IPS-NIHi11 (cell line): ENCODE measurements at regions not wholly inside any gene's neighbourhood (a gene's known extent, or its start where the extent isn't known, plus 50 kb on each side); places are given as distances from the start of the nearest gene placed in this dataset.
A peak's percentile ranks its signal among the peaks of the same experiment; 100 is the strongest.

Source experiments
- DNase-seq: peaks from one replicate; pipeline ENCODE4 v3.0.0; 2012; ENCODE audit warnings: mixed read lengths, low spot score

GRCh38 chr14:105844047-105844630 is 317.8 kb downstream of the TMEM121 start:
- no peak for DNase-seq

- no peak for DNase-seq
Measured at GRCh38 chr14:105844810-105845724, 318.7 kb downstream of the TMEM121 start.

DNA sequence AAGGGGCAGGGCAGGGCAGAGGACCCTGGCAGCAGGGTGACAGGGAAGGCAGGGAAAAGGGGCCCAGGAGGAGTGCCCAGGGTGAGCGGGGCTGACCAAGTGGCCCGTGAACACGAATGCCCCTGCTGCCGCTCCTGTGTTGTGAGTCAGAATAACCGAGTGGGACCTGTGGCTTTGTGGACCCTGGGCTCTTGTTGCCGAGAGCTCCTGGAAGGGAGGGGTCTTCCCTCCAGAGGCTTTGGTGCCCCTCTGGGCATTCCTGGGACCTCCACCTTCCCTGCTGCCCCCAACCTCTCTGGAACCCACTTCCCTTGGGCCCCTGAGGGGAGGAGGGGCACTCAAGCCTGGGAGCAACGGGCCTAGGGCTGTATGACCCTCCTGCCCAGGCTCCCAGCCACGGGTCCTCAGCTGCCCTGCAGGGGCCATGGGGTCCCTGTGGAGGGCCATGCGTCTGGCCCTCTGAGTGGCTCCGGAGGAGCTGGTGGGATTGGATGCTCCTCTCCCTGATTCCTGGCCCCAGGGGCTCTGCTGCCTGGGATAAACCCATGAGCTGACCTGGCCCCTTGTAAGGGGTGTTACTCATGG is 319.4 kb downstream of the TMEM121 start:
- DNase-seq: no peak

DNA sequence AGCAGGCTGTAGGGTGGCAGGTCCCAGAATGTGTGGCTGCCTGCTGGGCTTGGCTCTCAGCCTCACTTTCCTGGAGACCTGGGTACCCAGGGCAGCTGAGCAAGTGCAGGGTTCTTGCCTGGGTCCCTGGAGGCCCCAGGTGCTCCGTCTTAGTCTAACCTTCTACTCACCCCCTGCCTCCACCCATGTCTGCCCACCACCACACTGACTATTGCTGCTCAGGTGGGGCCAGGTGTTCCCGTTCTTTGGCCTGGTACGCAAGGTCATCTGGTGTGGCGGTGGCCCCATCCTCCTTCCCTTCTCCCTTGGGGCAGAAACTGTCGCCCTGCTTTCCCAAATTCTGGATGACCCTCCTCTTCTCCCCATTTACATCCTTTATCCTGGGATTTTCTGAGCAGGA is 319.9 kb downstream of the TMEM121 start:
- no peak for DNase-seq

- DNase-seq: no peak
Measured at GRCh38 chr14:105847400-105847799, 321.0 kb downstream of the TMEM121 start.

- no peak for DNase-seq
Measured at GRCh38 chr14:105848570-105848969, 322.2 kb downstream of the TMEM121 start.

DNA sequence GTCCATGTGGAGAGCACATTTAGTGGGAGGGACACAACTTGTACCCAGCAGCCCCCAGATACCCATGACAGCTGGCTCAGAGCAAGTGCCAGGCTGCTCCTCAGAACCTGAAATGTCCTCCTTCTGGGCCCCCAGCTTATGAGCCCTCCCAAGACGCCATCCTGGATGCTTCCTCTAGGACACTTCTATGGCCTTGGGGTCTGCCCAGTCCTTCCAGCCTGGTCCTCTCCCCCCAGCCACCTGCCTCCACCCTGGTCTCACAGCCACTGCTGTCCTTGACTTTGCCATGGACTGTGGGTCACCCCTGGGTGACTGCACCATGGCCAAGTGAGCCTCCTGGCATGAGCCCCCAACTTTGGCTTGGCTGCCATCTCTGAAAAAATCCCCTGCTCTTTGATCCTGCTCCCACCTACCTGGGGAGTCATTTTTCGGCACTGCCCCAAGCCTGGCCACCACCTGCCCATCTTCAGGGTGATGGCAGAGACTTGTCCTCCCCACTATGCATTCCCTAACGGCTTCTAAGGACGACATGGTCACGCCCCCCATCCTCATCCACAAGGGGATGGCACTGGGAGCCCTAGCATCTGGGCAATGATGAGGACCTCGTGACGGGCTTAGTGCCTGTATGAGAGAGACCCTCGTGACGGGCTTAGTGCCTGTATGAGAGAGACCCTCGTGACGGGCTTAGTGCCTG is 323.7 kb downstream of the TMEM121 start:
- DNase-seq: no peak

DNA sequence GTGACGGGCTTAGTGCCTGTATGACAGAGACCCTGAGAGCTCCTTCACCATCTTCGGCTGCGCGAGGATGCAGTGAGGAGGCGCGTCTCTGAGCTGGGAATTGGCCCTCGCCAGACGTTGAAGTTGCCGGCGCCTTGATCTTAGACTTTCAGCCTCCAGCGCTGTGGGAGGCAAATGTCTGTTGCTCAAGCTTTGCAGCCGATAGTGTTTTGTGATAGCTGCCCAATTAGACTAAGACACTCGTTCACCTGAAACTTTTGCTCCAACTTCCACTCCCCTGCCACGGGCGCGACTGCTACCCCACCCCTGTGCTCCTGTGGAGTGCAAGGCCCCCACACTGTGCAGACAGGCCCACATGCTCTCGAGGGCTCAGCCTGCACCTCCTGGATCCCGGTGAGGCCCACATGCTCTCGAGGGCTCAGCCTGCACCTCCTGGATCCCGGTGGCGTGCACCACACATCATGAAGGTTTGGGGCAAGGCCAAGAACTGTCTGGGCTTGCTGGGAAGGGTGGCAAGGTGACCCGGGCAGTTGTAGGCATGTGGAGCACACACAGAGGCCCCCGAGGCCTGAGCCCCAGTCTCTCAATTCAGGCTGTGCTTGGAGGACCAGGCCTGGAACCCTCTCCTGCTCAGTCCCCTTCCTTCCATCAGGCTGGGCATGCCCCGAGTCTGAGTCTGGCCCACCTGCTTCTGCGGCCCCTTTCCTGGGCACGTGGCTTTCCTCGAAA is 324.6 kb downstream of the TMEM121 start:
- no peak for DNase-seq

DNA sequence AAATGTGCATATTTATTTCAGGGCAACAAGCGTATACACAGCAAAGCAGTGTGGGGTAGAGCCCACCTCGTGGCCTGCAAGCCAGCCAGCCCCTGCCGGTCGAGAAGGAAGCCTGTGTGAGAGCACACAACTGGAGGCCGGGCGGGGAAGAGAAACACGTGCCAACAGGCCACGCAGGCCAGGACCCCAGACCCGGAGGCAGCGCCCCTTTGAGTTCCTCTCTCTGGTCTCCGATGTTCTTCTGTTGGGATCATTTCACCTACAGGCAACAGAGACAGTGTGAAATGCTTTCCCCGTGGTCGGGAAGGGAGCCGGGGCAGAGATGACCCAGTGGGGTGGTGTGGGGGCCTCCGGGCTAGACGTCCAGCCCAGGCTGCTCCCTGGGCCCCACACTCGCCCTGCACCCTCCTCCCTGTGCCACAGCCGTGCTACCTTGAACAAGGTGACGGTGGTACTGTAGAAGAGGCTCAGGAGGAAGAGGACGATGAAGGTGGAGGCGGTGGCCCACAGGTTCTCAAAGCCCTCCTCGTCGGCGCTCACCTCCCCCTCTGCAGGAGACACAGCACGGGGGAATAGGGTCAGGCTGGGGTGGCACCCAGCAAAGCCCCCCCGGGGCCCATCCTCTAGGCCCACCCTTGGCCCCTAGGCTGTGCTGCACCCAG is 325.5 kb downstream of the TMEM121 start:
- peak; percentile 6 for DNase-seq

DNA sequence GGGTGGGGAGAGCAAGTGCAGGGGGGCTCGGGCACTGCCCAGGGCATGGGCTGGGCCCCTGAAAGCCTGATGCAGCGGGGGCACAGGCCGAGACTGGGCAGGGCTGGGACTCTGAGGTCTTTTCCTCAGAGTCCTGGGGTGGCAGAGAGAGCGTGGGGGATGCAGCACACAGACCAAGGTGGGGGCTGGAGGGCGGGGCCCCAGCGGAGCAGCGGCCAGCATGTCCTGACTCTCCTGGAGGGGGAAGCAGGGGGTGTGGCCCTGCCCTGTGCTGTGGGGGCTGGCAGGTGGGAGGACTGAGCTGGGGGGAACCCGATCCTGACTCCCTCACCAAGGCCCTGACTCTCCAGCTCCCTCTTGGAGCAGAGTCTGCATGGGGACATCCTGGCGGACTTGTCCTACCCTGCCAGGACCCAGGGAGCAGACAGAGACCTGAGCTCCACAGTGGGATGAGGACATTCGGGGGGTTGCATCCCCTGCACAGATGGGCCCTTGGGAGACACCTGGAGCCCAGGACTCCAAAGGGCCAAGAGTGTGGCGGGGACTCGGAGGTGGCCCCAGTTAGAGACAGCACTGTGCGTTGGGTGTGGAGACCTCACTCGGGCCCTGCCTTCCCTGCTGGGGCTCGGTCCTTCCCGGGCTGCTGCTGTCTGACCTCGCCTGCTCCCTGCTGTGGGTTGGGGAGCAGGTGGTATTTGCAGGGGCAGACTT is 326.1 kb downstream of the TMEM121 start:
- peak; percentile 10 for DNase-seq

- no peak for DNase-seq
Measured at GRCh38 chr14:105853089-105853906, 326.9 kb downstream of the TMEM121 start.

DNA sequence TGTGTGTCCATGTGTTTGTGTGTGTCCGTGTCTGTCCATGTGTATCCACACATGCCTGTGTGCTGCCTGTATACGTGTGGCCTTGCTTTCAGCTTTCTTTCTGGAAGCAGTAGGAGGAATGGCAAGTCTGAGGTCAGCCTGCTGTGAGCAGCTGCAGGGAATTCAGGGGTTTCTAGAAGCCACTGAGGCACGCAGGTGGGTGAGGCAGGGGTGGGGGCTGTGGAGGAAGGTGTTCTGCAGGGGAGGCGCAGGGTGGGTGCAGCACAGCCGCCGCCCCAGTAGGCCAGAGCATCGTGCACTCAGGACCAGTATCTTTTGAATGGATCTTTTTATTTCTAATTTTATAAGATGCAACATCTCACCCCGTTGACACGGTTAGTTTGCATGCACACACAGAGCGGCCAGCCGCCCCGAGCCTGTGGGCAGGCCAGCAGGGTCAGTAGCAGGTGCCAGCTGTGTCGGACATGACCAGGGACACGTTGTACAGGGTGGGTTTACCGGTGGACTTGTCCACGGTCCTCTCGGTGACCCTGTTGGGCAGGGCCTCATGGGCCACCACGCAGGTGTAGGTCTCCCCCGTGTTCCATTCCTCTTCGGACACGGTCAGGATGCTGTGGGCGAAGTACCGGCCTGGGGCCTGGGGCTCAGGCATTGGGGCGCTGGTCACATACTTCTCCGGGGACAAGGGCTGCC is 327.7 kb downstream of the TMEM121 start:
- DNase-seq: no peak

- DNase-seq: no peak
Measured at GRCh38 chr14:105854600-105855245, 328.3 kb downstream of the TMEM121 start.

DNA sequence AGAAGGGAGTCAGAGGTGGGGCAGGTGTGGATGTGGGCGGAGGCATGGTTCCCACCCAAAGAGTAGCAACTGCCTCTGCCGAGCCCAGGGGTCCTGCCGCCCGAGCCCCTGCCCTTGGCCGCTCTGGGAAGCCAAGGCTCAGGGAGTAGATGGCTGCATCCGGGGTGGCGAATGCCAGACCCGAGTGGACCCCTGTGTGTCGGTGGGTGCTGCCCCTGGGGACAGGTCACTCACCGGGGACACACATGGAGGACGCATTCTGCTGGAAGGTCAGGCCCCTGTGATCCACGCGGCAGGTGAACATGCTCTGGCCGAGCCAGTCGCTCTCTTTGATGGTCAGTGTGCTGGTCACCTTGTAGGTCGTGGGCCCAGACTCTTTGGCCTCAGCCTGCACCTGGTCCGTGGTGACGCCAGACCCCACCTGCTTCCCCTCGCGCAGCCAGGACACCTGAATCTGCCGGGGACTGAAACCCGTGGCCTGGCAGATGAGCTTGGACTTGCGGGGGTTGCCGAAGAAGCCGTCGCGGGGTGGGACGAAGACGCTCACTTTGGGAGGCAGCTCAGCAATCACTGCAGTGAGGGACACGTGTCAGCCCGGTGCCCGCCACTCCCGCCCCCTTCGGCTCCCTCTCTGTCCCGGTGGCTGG is 329.0 kb downstream of the TMEM121 start:
- DNase-seq: no peak

- DNase-seq: peak; percentile 6
Measured at GRCh38 chr14:105855893-105856675, 329.7 kb downstream of the TMEM121 start.

DNA sequence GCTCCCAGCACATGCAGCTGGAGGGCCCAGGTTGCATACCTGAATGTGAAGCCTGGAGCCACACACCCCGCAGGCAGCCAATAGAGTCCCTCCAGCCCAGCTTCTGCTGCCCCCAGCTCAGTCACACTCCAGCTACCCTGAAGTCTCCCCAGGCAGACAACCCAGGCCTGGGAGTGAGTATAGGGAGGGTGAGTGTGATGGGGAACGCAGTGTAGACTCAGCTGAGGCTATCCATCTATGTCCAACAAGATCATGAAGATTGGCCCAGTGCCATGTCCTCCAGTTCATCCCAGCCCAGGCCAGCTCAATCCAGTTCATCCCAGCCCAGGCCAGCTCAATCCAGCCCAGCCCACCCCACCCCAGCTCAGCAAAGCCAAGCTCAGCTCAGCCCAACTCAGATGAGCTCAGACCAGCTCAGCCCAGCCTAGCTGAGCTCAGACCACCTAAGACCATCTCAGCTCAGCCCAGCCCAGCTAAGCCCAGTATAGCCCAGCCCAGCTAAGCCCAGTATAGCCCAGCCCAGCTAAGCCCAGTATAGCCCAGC is 330.4 kb downstream of the TMEM121 start:
- no peak for DNase-seq

DNA sequence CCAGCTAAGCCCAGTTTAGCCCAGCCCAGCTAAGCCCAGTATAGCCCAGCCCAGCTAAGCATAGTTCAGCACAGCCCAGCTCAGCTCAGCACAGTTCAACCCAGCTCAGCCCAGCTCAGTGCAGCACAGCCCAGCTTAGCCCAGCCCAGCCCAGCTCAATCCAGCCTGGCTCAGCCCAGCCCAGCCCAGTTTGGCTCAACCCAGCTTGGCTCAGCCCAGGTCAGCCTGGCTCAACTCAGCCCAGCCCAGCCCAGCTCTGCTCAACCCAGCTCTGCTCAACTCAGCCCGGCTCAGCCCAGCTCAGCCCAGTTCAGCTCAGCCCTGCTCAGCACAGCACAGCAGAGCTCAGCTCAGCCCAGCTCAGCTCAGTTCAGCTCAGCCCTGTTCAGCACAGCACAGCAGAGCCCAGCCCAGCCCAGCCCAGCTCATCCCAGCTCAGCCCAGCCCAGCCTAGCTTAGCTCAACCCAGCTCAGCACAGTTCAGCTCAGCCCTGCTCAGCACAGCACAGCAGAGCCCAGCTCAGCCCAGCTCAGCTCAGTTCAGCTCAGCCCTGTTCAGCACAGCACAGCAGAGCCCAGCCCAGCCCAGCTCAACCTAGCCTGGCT is 330.9 kb downstream of the TMEM121 start:
- no peak for DNase-seq
